ENCODE measurements at regions not wholly inside any gene's neighbourhood (a gene's known extent, or its start where the extent isn't known, plus 50 kb on each side); places are given as distances from the start of the nearest gene placed in this dataset.

GRCh38 chr14:98926801-98927200 lies 345.2 kb downstream of the BCL11B start (continued):
- TF ChIP-seq, protein P1, sequence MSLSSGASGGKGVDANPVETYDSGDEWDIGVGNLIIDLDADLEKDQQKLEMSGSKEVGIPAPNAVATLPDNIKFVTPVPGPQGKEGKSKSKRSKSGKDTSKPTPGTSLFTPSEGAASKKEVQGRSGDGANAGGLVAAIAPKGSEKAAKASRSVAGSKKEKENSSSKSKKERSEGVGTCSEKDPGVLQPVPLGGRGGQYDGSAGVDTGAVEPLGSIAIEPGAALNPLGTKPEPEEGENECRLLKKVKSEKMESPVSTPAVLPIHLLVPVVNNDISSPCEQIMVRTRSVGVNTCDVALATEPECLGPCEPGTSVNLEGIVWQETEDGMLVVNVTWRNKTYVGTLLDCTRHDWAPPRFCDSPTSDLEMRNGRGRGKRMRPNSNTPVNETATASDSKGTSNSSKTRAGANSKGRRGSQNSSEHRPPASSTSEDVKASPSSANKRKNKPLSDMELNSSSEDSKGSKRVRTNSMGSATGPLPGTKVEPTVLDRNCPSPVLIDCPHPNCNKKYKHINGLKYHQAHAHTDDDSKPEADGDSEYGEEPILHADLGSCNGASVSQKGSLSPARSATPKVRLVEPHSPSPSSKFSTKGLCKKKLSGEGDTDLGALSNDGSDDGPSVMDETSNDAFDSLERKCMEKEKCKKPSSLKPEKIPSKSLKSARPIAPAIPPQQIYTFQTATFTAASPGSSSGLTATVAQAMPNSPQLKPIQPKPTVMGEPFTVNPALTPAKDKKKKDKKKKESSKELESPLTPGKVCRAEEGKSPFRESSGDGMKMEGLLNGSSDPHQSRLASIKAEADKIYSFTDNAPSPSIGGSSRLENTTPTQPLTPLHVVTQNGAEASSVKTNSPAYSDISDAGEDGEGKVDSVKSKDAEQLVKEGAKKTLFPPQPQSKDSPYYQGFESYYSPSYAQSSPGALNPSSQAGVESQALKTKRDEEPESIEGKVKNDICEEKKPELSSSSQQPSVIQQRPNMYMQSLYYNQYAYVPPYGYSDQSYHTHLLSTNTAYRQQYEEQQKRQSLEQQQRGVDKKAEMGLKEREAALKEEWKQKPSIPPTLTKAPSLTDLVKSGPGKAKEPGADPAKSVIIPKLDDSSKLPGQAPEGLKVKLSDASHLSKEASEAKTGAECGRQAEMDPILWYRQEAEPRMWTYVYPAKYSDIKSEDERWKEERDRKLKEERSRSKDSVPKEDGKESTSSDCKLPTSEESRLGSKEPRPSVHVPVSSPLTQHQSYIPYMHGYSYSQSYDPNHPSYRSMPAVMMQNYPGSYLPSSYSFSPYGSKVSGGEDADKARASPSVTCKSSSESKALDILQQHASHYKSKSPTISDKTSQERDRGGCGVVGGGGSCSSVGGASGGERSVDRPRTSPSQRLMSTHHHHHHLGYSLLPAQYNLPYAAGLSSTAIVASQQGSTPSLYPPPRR (CRISPR knock-in tag; IDR thresholded peaks at IDR 0.05; ENCODE audit: borderline replicate concordance) = no peak

DNA sequence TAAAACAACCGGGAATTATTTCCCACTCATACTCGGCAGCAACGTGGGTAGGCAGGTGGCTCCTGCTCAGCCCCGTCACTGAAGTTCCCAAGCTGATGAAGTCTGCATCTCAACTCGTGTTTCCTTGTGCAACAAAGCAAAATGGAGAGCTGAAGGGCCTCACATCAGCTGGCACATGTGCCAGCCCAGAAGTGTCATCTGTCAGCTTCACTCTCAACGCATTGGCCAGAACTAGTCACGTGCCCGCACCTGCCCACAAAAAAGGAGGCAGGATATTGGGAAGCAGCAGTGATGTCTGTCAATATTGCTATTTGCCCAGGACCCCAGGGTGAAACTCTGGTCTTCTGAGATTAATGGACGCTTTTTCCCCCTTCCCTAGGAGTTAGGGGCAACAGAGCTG lies 344.0 kb downstream of the BCL11B start:
- CTCF ChIA-PET (ENCODE audit: low intra/inter-chr PET ratio, low total read pairs) = no interaction called here
- no peak for ATAC-seq
- TF ChIP-seq ZNF354B (CRISPR knock-in tag; IDR thresholded peaks at IDR 0.05) = no peak
- no peak for TF ChIP-seq ZNF350 (CRISPR knock-in tag; IDR thresholded peaks at IDR 0.05; ENCODE audit: borderline replicate concordance, low read depth)
- TF ChIP-seq ZNF780A (CRISPR knock-in tag; IDR thresholded peaks at IDR 0.05) = no peak
- TF ChIP-seq PAX8 (CRISPR knock-in tag; IDR thresholded peaks at IDR 0.05; ENCODE audit: borderline replicate concordance) = no peak
- no peak for TF ChIP-seq CREB1 (IDR thresholded peaks at IDR 0.05)
- no peak for TF ChIP-seq CREB1 (CRISPR knock-in tag; IDR thresholded peaks at IDR 0.05)
- no peak for TF ChIP-seq ZNF574 (CRISPR knock-in tag; IDR thresholded peaks at IDR 0.05)
- no peak for TF ChIP-seq NRL (CRISPR knock-in tag; IDR thresholded peaks at IDR 0.05; ENCODE audit: borderline replicate concordance)
- TF ChIP-seq ARNTL (CRISPR knock-in tag; IDR thresholded peaks at IDR 0.05) = no peak
- no peak for TF ChIP-seq TARDBP (CRISPR knock-in tag; IDR thresholded peaks at IDR 0.05)
- no peak for TF ChIP-seq ARNT2 (CRISPR knock-in tag; IDR thresholded peaks at IDR 0.05; ENCODE audit: low read depth)
- no peak for TF ChIP-seq YEATS2 (CRISPR knock-in tag; IDR thresholded peaks at IDR 0.05; ENCODE audit: borderline replicate concordance)
- TF ChIP-seq MXI1 (IDR thresholded peaks at IDR 0.05; ENCODE audit: borderline replicate concordance, low read depth, low read length) = no peak
- TF ChIP-seq ZNF24 (IDR thresholded peaks at IDR 0.05) = no peak
- TF ChIP-seq RFXAP (CRISPR knock-in tag; IDR thresholded peaks at IDR 0.05; ENCODE audit: borderline replicate concordance) = no peak
- no peak for TF ChIP-seq ZNF562 (CRISPR knock-in tag; IDR thresholded peaks at IDR 0.05; ENCODE audit: borderline replicate concordance)
- TF ChIP-seq ISL2 (CRISPR knock-in tag; IDR thresholded peaks at IDR 0.05) = no peak
- TF ChIP-seq PHB2 (IDR thresholded peaks at IDR 0.05; ENCODE audit: partially characterized antibody) = no peak

More for the DNA sequence above, 344.0 kb downstream of the BCL11B start:
- Histone ChIP-seq H3K79me2 (ENCODE audit: insufficient read depth, low read length) (no peaks in the 10 kb centered on the region), H2AFZ (ENCODE audit: low read length) (no peak overlapping the region), H3K9ac (ENCODE audit: insufficient read depth, low read depth, low read length) (no peak overlapping the region), H3K4me1 (ENCODE audit: insufficient read depth, low read length) (no peaks in the 10 kb centered on the region), H4K20me1 (ENCODE audit: insufficient read depth, low read length) (no peaks in the 10 kb centered on the region), H3K27ac (ENCODE audit: extremely low read length, insufficient read depth, low read length) (no peak overlapping the region), H3K9me3 (ENCODE audit: low read length) (no peaks in the 10 kb centered on the region), H3K4me2 (ENCODE audit: low read depth, low read length) (no peak overlapping the region), H3K4me3 (replicated peaks in 1 of 3; ENCODE audit: insufficient read depth in 1 of 3, low read depth in 2 of 3, low read length in 3 of 3) (no peak overlapping the region), H3K36me3 (replicated peaks in 1 of 2; ENCODE audit: control insufficient read depth in 1 of 2, insufficient read depth in 2 of 2, low read length in 2 of 2) (no peaks in the 10 kb centered on the region), H3K27me3 (ENCODE audit: control insufficient read depth in 1 of 2, insufficient read depth in 2 of 2, low read length in 2 of 2) (peaks cover 0 to 4% of the 10 kb centered on the region in 2 experiments; a peak in 1 of 5 replicates)
- in situ Hi-C loops (cut with HindIII; ENCODE audit: extremely low pct_ligation_motif_present, low pct_unique_long_range_greater_than_20kb) = no loop called here
- WGBS (ENCODE audit: low lambda C conversion rate) = 20% methylated on average over 1 of the region's 9 CpGs
- intact Hi-C loops (cut with micrococcal nuclease; ENCODE audit: unreplicated experiment) = no loop called here
- POLR2A ChIA-PET = no interaction called here
- no peak for FAIRE-seq
- BruUV-seq (replicated peaks) = no TSS peak
- DNase-seq (ENCODE audit: low spot score) = no peak

Data from HepG2 (cell line).